Vagina (tissue), 2 donors: ENCODE measurements at regions not wholly inside any gene's neighbourhood (a gene's known extent, or its start where the extent isn't known, plus 50 kb on each side); places are given as distances from the start of the nearest gene placed in this dataset.

ENCODE experiments used
- POLR2A ChIP-seq, 2 donors: fragments of 450-650 bp; IDR thresholded peaks; one replicate each; pipeline ENCODE4 v1.6.1; 2017; ENCODE audit warnings: antibody characterized with exemption in 2 of 2, mild to moderate bottlenecking in 2 of 2, moderate library complexity in 2 of 2
- TF ChIP-seq, protein P1 (sequence below), 3 experiments: fragments of 450-650 bp in 2 of 3; fragments of 200-600 bp in 1 of 3; sonication (generic) in 1 of 3; IDR thresholded peaks; one replicate each; pipeline ENCODE4 v1.5.1; 2017 to 2019; ENCODE audit warnings: antibody characterized with exemption in 3 of 3, mild to moderate bottlenecking in 2 of 3, moderate library complexity in 2 of 3

DNA sequence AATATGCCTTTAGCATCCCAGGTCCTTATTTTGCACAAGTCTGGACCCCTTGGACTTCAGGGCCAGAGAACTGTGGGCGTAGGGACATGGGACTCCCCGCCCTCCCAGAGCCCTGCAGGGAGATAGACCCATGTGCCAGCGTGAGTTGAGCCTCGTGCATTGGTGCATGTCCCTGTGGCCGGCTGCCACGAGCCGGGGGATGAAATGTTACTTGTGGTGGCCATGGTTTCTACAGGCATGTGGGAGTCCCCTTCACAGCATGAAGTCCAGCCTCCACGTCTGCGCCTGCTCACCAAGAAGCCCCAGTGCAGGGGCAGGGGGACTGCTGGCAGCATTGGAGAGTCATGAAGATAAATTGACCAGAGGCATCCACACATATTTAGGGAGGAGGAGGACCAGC lies 470.0 kb downstream of the BCL11B start:
- TF ChIP-seq, protein P1, sequence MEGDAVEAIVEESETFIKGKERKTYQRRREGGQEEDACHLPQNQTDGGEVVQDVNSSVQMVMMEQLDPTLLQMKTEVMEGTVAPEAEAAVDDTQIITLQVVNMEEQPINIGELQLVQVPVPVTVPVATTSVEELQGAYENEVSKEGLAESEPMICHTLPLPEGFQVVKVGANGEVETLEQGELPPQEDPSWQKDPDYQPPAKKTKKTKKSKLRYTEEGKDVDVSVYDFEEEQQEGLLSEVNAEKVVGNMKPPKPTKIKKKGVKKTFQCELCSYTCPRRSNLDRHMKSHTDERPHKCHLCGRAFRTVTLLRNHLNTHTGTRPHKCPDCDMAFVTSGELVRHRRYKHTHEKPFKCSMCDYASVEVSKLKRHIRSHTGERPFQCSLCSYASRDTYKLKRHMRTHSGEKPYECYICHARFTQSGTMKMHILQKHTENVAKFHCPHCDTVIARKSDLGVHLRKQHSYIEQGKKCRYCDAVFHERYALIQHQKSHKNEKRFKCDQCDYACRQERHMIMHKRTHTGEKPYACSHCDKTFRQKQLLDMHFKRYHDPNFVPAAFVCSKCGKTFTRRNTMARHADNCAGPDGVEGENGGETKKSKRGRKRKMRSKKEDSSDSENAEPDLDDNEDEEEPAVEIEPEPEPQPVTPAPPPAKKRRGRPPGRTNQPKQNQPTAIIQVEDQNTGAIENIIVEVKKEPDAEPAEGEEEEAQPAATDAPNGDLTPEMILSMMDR (IDR thresholded peaks at IDR 0.05) = no peak
- TF ChIP-seq POLR2A (IDR thresholded peaks at IDR 0.05) = no peak
